Tibial artery (tissue), 4 donors: ENCODE measurements at regions not wholly inside any gene's neighbourhood (a gene's known extent, or its start where the extent isn't known, plus 50 kb on each side); places are given as distances from the start of the nearest gene placed in this dataset.

Experiments
- DNase-seq, 2 donors: peaks; one replicate each; pipeline ENCODE4 v3.0.0-alpha.2; 2019
- H3K27ac ChIP-seq, 2 donors: fragments of 200-600 bp; sonication (generic) in 1 of 2; 1 replicate in 1 of 2; 2 replicates in 1 of 2; pipeline ENCODE4 v1.5.1; 2018 to 2019; ENCODE audit warnings: mild to moderate bottlenecking in 1 of 2
- H3K27me3 ChIP-seq, 2 donors: fragments of 200-600 bp; sonication (generic) in 1 of 2; one replicate each; pipeline versions ENCODE4 v1.5.1 to v1.6.0; 2016 to 2019
- H3K36me3 ChIP-seq, 3 donors: fragments of 200-600 bp; sonication (generic) in 2 of 3; one replicate each; pipeline ENCODE4 v1.5.1; 2016 to 2019; ENCODE audit warnings: mild to moderate bottlenecking in 2 of 3
- H3K4me1 ChIP-seq, 4 donors: fragments of 200-600 bp; sonication (generic) in 2 of 4; 1 replicate in 3 of 4; 2 replicates in 1 of 4; pipeline ENCODE4 v1.5.1; 2016 to 2019
- H3K4me3 ChIP-seq, 2 donors: fragments of 200-600 bp; sonication (generic) in 1 of 2; 1 replicate in 1 of 2; 2 replicates in 1 of 2; pipeline ENCODE4 v1.5.1; 2018 to 2019; ENCODE audit warnings: mild to moderate bottlenecking in 2 of 2
- H3K9me3 ChIP-seq, 3 donors: fragments of 200-600 bp; sonication (generic) in 1 of 3; one replicate each; pipeline ENCODE4 v1.5.1; 2016 to 2019
- CTCF ChIP-seq, 2 experiments: fragments of 200-600 bp in 1 of 2; fragments of 450-650 bp in 1 of 2; IDR thresholded peaks; one replicate each; pipeline ENCODE4 v1.5.1; 2017 to 2019; ENCODE audit warnings: antibody characterized with exemption in 2 of 2, mild to moderate bottlenecking in 1 of 2, moderate library complexity in 1 of 2
- intact Hi-C: fragments of 100-400 bp; cut with DNase I; formaldehyde crosslinking; loops from one replicate; pipeline ENCODE4 v1.15.0; 2023; ENCODE audit warnings: low total_unique reads

GRCh38 chr15:53462651-53463050 lies 296.8 kb downstream of the WDR72 start:
- TF ChIP-seq CTCF (IDR thresholded peaks at IDR 0.05) = no peak
- no peaks in the 10 kb centered on the region for H3K4me1 ChIP-seq
- H3K27ac ChIP-seq = no peak overlapping the region
- DNase-seq = no peak
- intact Hi-C loops = no loop called here
- H3K4me3 ChIP-seq = no peak overlapping the region
- peaks cover 0 to 5% (median 0%) of the 10 kb centered on the region in 3 donors for H3K9me3 ChIP-seq
- no peaks in the 10 kb centered on the region for H3K27me3 ChIP-seq
- no peaks in the 10 kb centered on the region for H3K36me3 ChIP-seq

GRCh38 chr15:53461677-53462076 lies 297.8 kb downstream of the WDR72 start:
- no peak overlapping the region for H3K4me3 ChIP-seq
- no peak for TF ChIP-seq CTCF (IDR thresholded peaks at IDR 0.05)
- no peaks in the 10 kb centered on the region for H3K36me3 ChIP-seq
- no peak overlapping the region for H3K27ac ChIP-seq
- no peak for DNase-seq
- H3K9me3 ChIP-seq = peaks cover 0 to 5% (median 0%) of the 10 kb centered on the region in 3 donors
- H3K4me1 ChIP-seq = no peaks in the 10 kb centered on the region
- intact Hi-C loops = no loop called here
- H3K27me3 ChIP-seq = no peaks in the 10 kb centered on the region

- Histone ChIP-seq H3K27me3 (no peaks in the 10 kb centered on the region), H3K9me3 (peaks cover 0 to 5% (median 0%) of the 10 kb centered on the region in 3 donors), H3K4me1 (no peaks in the 10 kb centered on the region), H3K4me3 (no peak overlapping the region), H3K27ac (no peak overlapping the region), H3K36me3 (no peaks in the 10 kb centered on the region)
- TF ChIP-seq CTCF (IDR thresholded peaks at IDR 0.05) = no peak
- intact Hi-C loops = no loop called here
- DNase-seq = no peak
These were observed 300.7 kb downstream of the WDR72 start for GRCh38 chr15:53458736-53459135.

GRCh38 chr15:53457479-53457878 lies 302.0 kb downstream of the WDR72 start:
- H3K36me3 ChIP-seq = no peaks in the 10 kb centered on the region
- DNase-seq = no peak
- TF ChIP-seq CTCF (IDR thresholded peaks at IDR 0.05) = no peak
- H3K27me3 ChIP-seq = no peaks in the 10 kb centered on the region
- H3K4me3 ChIP-seq = no peak overlapping the region
- H3K27ac ChIP-seq = no peak overlapping the region
- no peaks in the 10 kb centered on the region for H3K4me1 ChIP-seq
- peaks cover 0 to 5% (median 0%) of the 10 kb centered on the region in 3 donors for H3K9me3 ChIP-seq
- intact Hi-C loops = no loop called here

- Histone ChIP-seq H3K27ac (no peak overlapping the region), H3K4me3 (no peak overlapping the region), H3K4me1 (no peaks in the 10 kb centered on the region), H3K36me3 (no peaks in the 10 kb centered on the region), H3K27me3 (no peaks in the 10 kb centered on the region), H3K9me3 (no peaks in the 10 kb centered on the region)
- DNase-seq = no peak
- intact Hi-C loops = no loop called here
- no peak for TF ChIP-seq CTCF (IDR thresholded peaks at IDR 0.05)
These were observed 304.4 kb downstream of the WDR72 start for GRCh38 chr15:53454843-53455721.
